MM.1S (cell line): ENCODE measurements at regions not wholly inside any gene's neighbourhood (a gene's known extent, or its start where the extent isn't known, plus 50 kb on each side); places are given as distances from the start of the nearest gene placed in this dataset.

Experiments used
- DNase-seq: peaks from one replicate; pipeline ENCODE4 v3.0.0-alpha.2; 2015
- H2AFZ ChIP-seq: fragments of 300-600 bp; sonication (generic); 2 replicates; pipeline ENCODE4 v1.6.0; 2016; ENCODE audit warnings: antibody characterized with exemption, low read length
- H3F3A ChIP-seq: fragments of 300-600 bp; sonication (generic); 2 replicates; pipeline ENCODE4 v1.6.1; 2016; ENCODE audit warnings: mild to moderate bottlenecking, antibody characterized with exemption, low read length, moderate library complexity, mixed read lengths; ENCODE audit not compliant: insufficient read depth
- H3K27ac ChIP-seq: fragments of 300-600 bp; sonication (generic); 2 replicates; pipeline ENCODE4 v1.5.1; 2016; ENCODE audit warnings: mild to moderate bottlenecking, low read length
- H3K27me3 ChIP-seq: fragments of 300-600 bp; sonication (generic); replicated peaks from 2 replicates; pipeline ENCODE4 v1.6.0; 2016; ENCODE audit warnings: low read length; ENCODE audit not compliant: insufficient read depth
- H3K36me3 ChIP-seq: fragments of 300-600 bp; sonication (generic); replicated peaks from 2 replicates; pipeline ENCODE4 v1.6.1; 2016; ENCODE audit warnings: mild to moderate bottlenecking, low read length, mixed read lengths; ENCODE audit not compliant: insufficient read depth
- H3K4me1 ChIP-seq: fragments of 300-600 bp; sonication (generic); 2 replicates; pipeline ENCODE4 v1.6.1; 2016; ENCODE audit warnings: low read length, mixed read lengths
- H3K4me2 ChIP-seq: fragments of 300-600 bp; sonication (generic); 2 replicates; pipeline ENCODE4 v1.6.0; 2016; ENCODE audit warnings: low read depth, low read length
- H3K4me3 ChIP-seq: fragments of 300-600 bp; sonication (generic); 2 replicates; pipeline ENCODE4 v1.5.1; 2016; ENCODE audit warnings: low read length, mixed read lengths
- H3K79me2 ChIP-seq: fragments of 300-600 bp; sonication (generic); 2 replicates; pipeline ENCODE4 v1.6.1; 2016; ENCODE audit warnings: mixed run types, low read length, mixed read lengths
- H3K9ac ChIP-seq: fragments of 300-600 bp; sonication (generic); 2 replicates; pipeline ENCODE4 v1.6.1; 2016; ENCODE audit warnings: low read length, mixed read lengths
- H3K9me2 ChIP-seq: fragments of 300-600 bp; sonication (generic); replicated peaks from 2 replicates; pipeline ENCODE4 v1.6.1; 2016; ENCODE audit warnings: mild to moderate bottlenecking, low read length, mixed read lengths; ENCODE audit not compliant: insufficient read depth
- H3K9me3 ChIP-seq: fragments of 300-600 bp; sonication (generic); replicated peaks from 2 replicates; pipeline ENCODE4 v1.6.1; 2016; ENCODE audit warnings: mild to moderate bottlenecking, low read length, mixed read lengths; ENCODE audit not compliant: insufficient read depth
- H4K20me1 ChIP-seq: fragments of 300-600 bp; sonication (generic); 2 replicates; pipeline ENCODE4 v1.6.1; 2016; ENCODE audit warnings: mild to moderate bottlenecking, low read length, moderate library complexity, mixed read lengths; ENCODE audit not compliant: insufficient read depth
- EZH2 ChIP-seq: fragments of 300-600 bp; sonication (generic); optimal IDR thresholded peaks from 2 replicates; pipeline ENCODE3; 2017; ENCODE audit warnings: low read depth, mild to moderate bottlenecking, antibody characterized with exemption, low read length, mixed read lengths
- EZH2phosphoT487 ChIP-seq: fragments of 300-600 bp; sonication (generic); IDR thresholded peaks from 2 replicates; pipeline ENCODE4 v1.6.1; 2018; ENCODE audit warnings: antibody characterized with exemption, low read length
- TF ChIP-seq, protein P1 (sequence below): fragments of 300-600 bp; sonication (generic); IDR thresholded peaks from 2 replicates; pipeline ENCODE4 v1.5.1; 2016; ENCODE audit warnings: antibody characterized with exemption, low read length, mixed read lengths

DNA sequence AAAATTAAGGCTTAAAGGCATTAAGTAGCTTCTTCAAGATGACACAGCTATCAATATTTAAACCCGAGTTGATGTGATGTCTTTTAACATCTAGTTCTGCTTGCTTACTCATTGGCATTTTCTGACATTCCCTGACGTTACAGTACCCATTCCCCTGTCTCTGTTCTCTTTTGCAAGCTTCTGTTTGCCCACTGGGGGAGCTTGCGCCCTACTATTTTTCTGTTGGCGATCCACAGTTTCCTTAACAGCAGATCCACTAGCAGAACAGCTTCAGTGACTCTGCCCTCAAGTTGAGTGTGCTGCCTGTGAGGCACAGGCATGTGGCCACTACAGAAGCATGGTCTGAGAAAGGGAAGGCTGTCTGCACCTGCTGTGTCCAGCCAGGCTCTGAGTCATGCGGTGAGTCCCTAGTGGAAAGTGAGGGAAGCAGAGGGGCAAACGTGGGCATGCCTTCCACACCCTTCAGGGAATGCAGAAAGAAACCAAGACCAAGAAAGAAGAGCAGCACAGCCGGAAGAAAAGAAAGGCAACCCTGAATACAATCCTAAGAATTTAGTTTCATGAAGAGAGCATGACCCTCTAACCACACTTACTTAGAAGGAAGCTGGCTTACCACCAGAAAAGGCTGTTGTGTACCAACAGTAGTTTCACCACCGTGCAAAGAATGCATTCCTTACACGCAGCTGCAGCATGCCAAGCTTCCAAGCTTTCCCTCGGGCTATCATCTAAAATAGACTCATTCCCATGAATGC lies 97.7 kb upstream of the VGLL2 start:
- Histone ChIP-seq H3K36me3 (no peaks in the 10 kb centered on the region), H2AFZ (no peak overlapping the region), H3K9me3 (no peaks in the 10 kb centered on the region), H3K4me3 (no peak overlapping the region), H3K4me2 (no peak overlapping the region), H3K27me3 (no peaks in the 10 kb centered on the region), H3K4me1 (no peaks in the 10 kb centered on the region), H3K9ac (no peak overlapping the region), H3K9me2 (no peaks in the 10 kb centered on the region), H4K20me1 (no peaks in the 10 kb centered on the region), H3F3A (no peaks in the 10 kb centered on the region), H3K79me2 (no peaks in the 10 kb centered on the region), H3K27ac (no peak overlapping the region)
- TF ChIP-seq EZH2phosphoT487 (no peak), EZH2 (no peak)
- TF ChIP-seq, protein P1, sequence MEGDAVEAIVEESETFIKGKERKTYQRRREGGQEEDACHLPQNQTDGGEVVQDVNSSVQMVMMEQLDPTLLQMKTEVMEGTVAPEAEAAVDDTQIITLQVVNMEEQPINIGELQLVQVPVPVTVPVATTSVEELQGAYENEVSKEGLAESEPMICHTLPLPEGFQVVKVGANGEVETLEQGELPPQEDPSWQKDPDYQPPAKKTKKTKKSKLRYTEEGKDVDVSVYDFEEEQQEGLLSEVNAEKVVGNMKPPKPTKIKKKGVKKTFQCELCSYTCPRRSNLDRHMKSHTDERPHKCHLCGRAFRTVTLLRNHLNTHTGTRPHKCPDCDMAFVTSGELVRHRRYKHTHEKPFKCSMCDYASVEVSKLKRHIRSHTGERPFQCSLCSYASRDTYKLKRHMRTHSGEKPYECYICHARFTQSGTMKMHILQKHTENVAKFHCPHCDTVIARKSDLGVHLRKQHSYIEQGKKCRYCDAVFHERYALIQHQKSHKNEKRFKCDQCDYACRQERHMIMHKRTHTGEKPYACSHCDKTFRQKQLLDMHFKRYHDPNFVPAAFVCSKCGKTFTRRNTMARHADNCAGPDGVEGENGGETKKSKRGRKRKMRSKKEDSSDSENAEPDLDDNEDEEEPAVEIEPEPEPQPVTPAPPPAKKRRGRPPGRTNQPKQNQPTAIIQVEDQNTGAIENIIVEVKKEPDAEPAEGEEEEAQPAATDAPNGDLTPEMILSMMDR = no peak
- no peak for DNase-seq

DNA sequence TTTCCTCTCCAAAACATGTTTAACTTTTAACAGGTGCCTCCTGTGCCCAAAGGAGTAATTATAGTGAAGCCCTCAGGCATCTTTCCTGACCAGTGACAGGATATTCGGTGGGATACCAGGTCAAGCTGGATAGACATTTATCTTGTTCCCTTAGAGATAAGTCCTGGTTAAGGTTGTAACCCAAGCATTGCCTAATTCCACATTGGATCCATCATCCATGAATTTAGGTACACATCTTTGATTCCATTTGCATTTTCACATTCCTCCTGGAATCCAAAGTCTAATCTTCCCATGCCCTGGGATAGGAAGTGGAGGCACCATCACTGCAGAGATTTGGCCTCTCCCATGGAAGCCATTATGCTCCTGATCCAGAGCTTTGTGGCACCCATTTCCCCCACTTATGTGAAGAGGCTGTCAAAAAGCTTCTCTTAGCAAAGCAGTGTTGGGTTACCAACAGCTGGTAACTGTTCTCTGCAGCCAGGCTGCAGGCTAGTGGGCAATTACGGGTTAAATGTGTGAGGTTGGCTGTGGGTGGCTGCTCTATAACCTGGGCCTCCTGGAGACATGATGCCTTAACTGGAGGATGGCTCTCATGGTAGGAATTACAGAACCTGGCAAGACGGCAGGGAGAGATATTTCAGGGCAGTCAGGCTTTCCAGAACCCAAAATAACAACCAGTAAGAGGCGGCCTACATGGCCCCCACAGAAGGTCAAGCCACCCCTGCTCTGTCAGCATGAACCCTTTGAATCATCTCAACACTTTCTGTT lies 96.9 kb upstream of the VGLL2 start:
- no peaks in the 10 kb centered on the region for H3K36me3 ChIP-seq
- no peaks in the 10 kb centered on the region for H4K20me1 ChIP-seq
- TF ChIP-seq, protein P1 = no peak
- TF ChIP-seq EZH2phosphoT487 (no peak), EZH2 (no peak)
- H3K4me2 ChIP-seq = no peak overlapping the region
- no peak overlapping the region for H3K9ac ChIP-seq
- no peak for DNase-seq
- no peaks in the 10 kb centered on the region for H3K4me1 ChIP-seq
- H3K27ac ChIP-seq = no peak overlapping the region
- H3K9me3 ChIP-seq = no peaks in the 10 kb centered on the region
- H2AFZ ChIP-seq = no peak overlapping the region
- no peaks in the 10 kb centered on the region for H3F3A ChIP-seq
- no peak overlapping the region for H3K4me3 ChIP-seq
- no peaks in the 10 kb centered on the region for H3K27me3 ChIP-seq
- H3K79me2 ChIP-seq = no peaks in the 10 kb centered on the region
- no peaks in the 10 kb centered on the region for H3K9me2 ChIP-seq

DNA sequence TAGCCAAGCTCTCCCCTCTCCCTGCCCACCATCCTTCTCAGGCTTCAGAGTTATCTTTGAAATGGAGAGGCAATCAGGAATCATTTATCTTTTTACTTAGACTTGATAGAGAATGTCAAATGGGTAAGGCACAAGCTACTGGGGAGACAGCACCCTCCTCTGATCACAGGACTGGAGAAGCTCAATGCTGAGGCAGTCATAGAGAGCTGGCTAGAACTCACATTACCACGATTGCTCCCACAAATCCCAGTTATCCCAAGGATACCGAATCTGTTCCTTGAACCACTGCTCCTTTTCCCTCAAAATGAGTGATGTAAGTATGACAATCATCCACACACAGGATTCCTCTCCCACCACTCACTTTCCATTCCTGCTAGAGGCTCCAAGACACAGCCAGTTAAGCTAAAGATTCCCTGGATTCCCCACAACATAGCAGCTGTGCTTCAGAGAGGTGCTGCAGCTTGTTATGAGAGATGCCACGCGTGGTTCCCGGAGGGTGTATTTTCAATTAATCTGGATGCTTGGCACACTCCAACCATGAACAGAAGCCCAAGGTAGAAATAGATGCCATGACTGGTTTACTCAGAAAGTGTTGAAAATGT lies 96.2 kb upstream of the VGLL2 start:
- no peak for DNase-seq
- no peak overlapping the region for H3K27ac ChIP-seq

More for the DNA sequence above, 96.2 kb upstream of the VGLL2 start:
- H3K4me2 ChIP-seq = no peak overlapping the region
- H3K4me3 ChIP-seq = no peak overlapping the region
- H3K9ac ChIP-seq = no peak overlapping the region
- no peaks in the 10 kb centered on the region for H3K4me1 ChIP-seq
- H3F3A ChIP-seq = no peaks in the 10 kb centered on the region
- no peaks in the 10 kb centered on the region for H3K27me3 ChIP-seq
- H3K36me3 ChIP-seq = no peaks in the 10 kb centered on the region
- H2AFZ ChIP-seq = no peak overlapping the region
- no peak for TF ChIP-seq EZH2phosphoT487
- TF ChIP-seq, protein P1 = no peak
- TF ChIP-seq EZH2 = no peak
- no peaks in the 10 kb centered on the region for H3K9me3 ChIP-seq
- H3K79me2 ChIP-seq = no peaks in the 10 kb centered on the region
- no peaks in the 10 kb centered on the region for H4K20me1 ChIP-seq
- no peaks in the 10 kb centered on the region for H3K9me2 ChIP-seq
